ACHN (cell line): ENCODE measurements at regions not wholly inside any gene's neighbourhood (a gene's known extent, or its start where the extent isn't known, plus 50 kb on each side); places are given as distances from the start of the nearest gene placed in this dataset.

Experiments
- DNase-seq: peaks from one replicate; pipeline ENCODE4 v3.0.0-alpha.2; 2015
- in situ Hi-C: cut with HindIII; loops from 2 replicates; pipeline ENCODE4 v1.10.0; 2017; ENCODE audit warnings: low sequenced_read_pairs, low pct_ligation_motif_present, low pct_unique_long_range_greater_than_20kb

DNA sequence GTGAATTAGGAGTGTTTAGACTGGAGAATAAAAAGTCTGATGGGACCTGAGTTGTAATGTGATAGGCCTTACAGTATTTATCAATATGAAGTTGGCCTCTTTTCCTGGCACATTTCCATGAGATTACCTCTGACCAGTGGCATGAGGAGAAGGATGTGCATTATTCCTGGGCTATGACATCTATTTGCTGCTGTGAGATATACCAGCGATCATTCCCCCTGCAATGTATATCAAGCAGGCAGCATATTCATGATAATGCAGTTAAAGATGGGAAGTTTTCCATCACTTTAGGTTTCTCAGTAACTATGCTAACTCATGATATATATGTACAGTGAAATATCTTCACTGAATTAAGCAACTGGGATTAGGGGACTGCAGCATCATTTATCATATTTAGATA is 142.8 kb upstream of the MBL2 start:
- DNase-seq: no peak
- in situ Hi-C loops: no loop called here

- in situ Hi-C loops: no loop called here
- no peak for DNase-seq
Measured at GRCh38 chr10:52911163-52911562, 138.6 kb upstream of the MBL2 start.

- in situ Hi-C loops: no loop called here
- DNase-seq: no peak
Measured at GRCh38 chr10:52908478-52908877, 135.9 kb upstream of the MBL2 start.

DNA sequence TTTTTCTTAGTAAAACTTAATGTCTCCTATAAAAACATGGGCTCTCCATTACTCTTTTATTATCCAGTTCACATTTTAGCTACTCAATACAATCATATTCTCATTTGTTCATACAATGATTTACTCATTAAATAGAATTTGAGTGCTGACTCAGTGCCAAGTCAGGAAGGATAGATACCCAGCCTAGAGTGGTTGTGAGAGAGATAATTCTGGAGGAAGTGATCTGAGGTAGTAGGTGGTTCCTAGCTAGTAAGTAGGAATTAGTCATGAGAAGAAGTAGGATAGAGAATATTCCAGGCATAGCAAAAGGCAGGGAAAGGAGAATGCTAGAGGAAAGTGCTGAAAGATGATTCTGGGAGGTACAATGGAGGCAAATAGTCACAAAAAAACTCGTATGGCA is 133.5 kb upstream of the MBL2 start:
- in situ Hi-C loops: no loop called here
- DNase-seq: no peak

DNA sequence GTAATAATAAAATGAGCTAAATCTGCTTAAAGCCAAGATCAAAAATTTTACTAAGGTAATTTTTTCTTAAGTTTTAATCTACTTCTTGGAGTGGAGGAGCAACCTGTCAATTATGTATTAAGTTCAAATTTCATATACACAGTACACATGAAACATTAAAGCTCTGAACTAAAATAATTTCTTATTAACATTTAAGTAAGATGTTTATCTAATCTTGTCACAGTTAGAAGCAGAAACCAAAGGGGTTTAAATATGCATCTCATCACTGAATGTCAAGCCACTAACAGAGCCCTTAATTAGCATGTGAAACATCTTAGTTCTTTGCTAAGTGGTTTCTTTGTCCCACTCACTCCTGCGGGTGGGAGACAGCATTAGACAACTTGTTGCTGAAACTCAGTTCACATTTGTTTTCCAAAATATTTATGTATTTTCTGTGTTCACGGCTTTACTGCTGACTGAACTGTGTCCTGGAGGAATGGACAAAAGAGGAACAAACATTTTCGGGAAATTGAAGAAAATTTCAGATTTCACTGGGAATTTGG is 130.9 kb upstream of the MBL2 start:
- in situ Hi-C loops: no loop called here
- DNase-seq: no peak

DNA sequence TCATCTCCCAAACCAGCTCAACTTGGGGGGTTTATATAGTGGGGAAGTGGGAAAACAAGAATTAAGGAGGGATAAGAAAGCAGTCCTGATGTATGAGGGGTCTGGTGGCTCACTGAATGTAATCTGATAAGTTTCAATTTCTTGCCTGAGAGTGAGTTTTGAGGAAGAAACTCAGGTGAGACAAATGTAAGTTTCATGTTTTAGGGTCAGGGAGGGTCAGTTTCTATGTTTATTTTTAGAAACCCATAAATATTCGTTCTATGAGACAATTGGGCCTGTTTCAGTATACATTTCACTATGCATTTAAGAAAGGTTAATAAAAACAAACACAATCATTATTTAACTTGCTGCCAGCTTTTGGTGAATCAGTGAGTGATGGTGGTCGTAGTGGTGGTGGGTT is 128.0 kb upstream of the MBL2 start:
- in situ Hi-C loops: no loop called here
- no peak for DNase-seq

DNA sequence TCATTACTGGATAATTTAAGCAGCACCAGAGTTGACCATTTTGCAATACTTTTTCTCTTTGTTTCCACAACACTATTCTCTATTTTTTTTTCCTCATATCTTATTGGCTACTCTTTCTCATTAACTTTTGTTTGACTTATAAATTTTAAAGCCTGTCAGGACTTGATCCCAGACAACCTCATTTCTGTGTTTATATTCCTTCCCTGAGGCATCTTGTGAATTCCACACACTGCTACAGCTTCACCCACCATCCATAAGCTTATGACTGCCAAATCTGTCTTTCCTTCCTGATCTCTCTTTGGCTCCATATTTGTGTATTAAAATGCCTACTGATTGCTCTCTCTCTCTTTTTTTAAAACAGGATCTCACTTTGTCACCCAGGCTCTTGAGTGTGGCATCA is 124.6 kb upstream of the MBL2 start:
- in situ Hi-C loops: no loop called here
- no peak for DNase-seq

DNA sequence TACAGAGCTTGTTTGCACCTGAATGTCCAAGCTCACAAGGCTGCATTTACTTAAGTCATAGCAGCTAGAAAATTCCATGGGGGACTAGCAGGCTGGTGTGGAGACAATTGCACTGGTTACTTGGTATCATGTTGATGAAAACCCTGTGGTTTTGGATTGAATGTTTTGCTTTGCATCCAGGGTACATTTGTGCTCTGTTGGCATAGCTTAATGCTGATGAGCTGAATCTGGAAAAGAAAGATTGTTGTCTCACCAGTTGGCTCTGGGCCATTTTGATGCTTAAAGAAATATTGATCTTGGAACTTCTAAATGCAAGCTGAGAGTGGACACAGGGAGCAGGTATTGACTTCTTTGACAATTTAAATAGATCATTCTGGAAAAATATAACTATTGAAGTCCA is 122.5 kb upstream of the MBL2 start:
- no peak for DNase-seq
- in situ Hi-C loops: no loop called here

GRCh38 chr10:52890281-52890680 is 117.7 kb upstream of the MBL2 start:
- no peak for DNase-seq
- in situ Hi-C loops: no loop called here

DNA sequence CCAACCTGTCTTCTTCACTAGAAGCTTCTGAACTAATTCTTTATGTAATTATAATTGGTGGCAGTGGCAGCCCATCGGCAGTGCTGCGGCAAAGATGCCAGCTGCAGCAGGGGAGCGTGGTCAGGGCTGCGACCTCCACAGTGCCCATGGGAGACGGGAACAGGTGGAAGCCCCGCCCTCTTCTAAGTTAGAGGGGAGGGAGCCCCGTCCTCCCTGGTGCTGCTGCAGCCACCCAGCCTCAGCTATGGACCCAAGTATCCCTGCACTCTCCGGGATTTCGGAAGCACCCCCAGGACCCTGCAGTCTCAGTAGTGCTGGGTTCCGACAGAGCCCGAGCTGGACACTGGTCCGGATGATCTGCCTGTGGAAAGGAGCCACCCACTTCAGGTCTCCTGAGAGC is 117.0 kb upstream of the MBL2 start:
- in situ Hi-C loops: no loop called here
- DNase-seq: no peak

GRCh38 chr10:52883996-52884871 is 111.7 kb upstream of the MBL2 start:
- in situ Hi-C loops: no loop called here
- peak; percentile 56 for DNase-seq

- in situ Hi-C loops: no loop called here
- no peak for DNase-seq
Measured at GRCh38 chr10:52879091-52879807, 106.7 kb upstream of the MBL2 start.

- in situ Hi-C loops: no loop called here
- no peak for DNase-seq
Measured at GRCh38 chr10:52877451-52877850, 104.9 kb upstream of the MBL2 start.

- in situ Hi-C loops: no loop called here
Measured at GRCh38 chr10:52875336-52875735, 102.8 kb upstream of the MBL2 start.

DNA sequence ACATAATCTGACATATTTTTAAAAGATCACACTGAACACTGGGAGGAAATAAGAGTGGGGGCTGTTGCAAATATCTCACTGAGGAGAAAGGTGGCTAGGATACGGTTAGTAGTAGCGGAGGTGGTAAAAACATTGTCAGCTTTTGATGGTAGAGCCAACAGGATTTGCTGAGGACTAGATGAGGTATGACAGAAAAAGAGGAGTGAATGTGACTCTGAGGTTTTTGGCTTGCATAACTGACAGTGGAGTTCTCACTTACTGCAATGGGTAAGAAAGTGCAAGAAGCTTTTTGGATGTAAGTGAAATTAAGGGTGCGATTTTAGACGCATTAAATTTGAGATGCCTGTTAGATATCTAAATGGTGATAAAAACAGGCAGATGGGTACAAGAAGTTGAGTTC is 102.0 kb upstream of the MBL2 start:
- no peak for DNase-seq
- in situ Hi-C loops: no loop called here

More at GRCh38 chr10:52875336-52875735, 102.8 kb upstream of the MBL2 start:
- DNase-seq: no peak

DNA sequence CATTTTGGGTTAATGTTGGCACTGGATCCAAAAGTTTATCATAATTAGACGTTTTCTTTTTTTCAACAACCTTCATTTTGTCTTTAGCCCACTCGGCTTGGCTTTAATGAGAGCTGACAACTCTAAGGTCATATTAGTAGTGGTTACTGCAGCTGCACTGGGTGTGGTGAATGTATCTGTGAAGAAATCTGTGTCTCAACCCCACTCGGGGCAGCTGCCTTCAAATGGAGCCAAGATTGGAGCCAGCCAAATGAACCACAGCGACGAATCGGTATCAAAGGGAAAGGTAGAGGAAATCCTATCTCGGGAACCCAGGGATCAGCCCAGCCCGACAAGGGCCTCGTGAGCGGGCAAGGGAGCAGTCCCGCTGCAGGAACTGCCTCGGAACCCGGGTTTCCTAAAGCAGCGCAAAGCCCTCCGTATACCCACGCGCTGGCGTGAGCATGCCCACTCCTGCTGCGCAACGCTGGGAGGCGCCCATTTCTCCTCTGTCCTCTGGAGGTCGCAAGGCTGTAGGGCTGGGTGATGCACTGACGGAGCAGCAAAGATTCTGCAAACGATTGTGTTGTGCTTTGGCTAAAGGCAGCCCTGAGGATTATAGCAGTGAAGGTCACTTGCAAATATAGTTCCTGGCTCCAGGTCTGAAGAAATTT is 98.7 kb upstream of the MBL2 start:
- in situ Hi-C loops: no loop called here
- no peak for DNase-seq

DNA sequence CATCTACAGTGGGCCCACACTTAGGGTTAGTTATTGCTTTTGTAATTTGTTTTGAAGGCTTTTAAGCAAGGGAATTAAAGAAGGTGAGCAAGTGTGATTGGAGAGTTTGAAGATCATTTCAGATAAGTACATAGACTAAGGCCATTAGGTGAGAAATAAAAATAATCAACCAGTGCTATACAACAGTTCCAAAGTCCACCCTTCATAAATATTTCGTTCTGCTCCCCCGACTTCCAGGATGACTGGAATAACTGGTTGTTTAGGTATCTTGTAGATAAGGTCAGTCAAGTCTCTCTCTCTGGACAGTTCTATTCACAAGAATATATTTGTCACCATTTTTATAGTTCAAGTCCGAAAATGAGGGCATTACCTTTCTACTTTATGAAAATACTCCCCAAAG is 98.0 kb upstream of the MBL2 start:
- in situ Hi-C loops: no loop called here

DNA sequence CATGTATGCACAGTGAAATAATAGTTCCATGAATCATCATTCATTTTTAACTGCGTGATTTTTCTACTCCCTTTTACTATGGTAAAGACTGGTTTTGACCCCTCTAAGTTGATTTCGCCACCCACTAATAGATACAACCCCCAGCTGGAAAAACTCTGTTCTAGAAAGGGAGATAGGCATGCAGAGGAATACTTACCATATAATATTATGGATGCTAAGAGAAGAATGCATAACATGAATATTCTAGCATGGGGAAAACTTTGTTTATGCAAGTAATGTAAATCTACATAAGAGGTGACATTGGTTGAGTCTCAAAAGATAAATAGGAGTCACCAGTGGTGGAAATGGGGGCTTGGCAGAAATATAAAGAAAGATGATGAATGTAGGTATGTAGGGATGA is 97.3 kb upstream of the MBL2 start:
- in situ Hi-C loops: no loop called here
- DNase-seq: no peak

More for the DNA sequence above, 98.0 kb upstream of the MBL2 start:
- DNase-seq: no peak

GRCh38 chr10:52865213-52865612 is 92.6 kb upstream of the MBL2 start:
- in situ Hi-C loops: no loop called here
- no peak for DNase-seq
